H1 (cell line): ENCODE measurements at regions not wholly inside any gene's neighbourhood (a gene's known extent, or its start where the extent isn't known, plus 50 kb on each side); places are given as distances from the start of the nearest gene placed in this dataset.

Experiments
- ATF3 ChIP-seq: IDR thresholded peaks from 2 replicates; pipeline ENCODE4 v1.6.1; 2011; ENCODE audit warnings: low read depth, mild to moderate bottlenecking, low read length; ENCODE audit not compliant: insufficient read depth

GRCh38 chr9:75636427-75637045 is 253.9 kb upstream of the PCSK5 start (continued):
- no peak for TF ChIP-seq ATF3
- TF ChIP-seq, all 59 proteins: peak for 0
